Prostate gland (tissue), 2 donors: ENCODE measurements at regions not wholly inside any gene's neighbourhood (a gene's known extent, or its start where the extent isn't known, plus 50 kb on each side); places are given as distances from the start of the nearest gene placed in this dataset.

Experiments used
- DNase-seq: peaks from one replicate; pipeline ENCODE4 v3.0.0-alpha.2; 2019; ENCODE audit warnings: low spot score
- H3K27ac ChIP-seq, 2 donors: fragments of 200-600 bp; sonication (generic); 2 replicates each; pipeline ENCODE4 v1.5.1; 2017 to 2019
- H3K27me3 ChIP-seq: fragments of 200-600 bp; sonication (generic); replicated peaks from 2 replicates; pipeline ENCODE4 v1.5.1; 2019; ENCODE audit not compliant: insufficient read depth
- H3K36me3 ChIP-seq, 2 donors: fragments of 200-600 bp; sonication (generic); 1 replicate in 1 of 2; 2 replicates in 1 of 2; pipeline versions ENCODE4 v1.5.1 to v1.8.1; 2017 to 2019
- H3K4me1 ChIP-seq: fragments of 200-600 bp; sonication (generic); replicated peaks from 2 replicates; pipeline ENCODE4 v1.5.1; 2019
- H3K4me3 ChIP-seq, 2 donors: fragments of 200-600 bp; sonication (generic); 2 replicates each; pipeline ENCODE4 v1.5.1; 2017 to 2019
- H3K9me3 ChIP-seq: fragments of 200-600 bp; sonication (generic); 2 replicates; pipeline ENCODE4 v1.5.1; 2017
- POLR2A ChIP-seq: fragments of 450-650 bp; IDR thresholded peaks from one replicate; pipeline ENCODE4 v1.6.1; 2016; ENCODE audit warnings: antibody characterized with exemption, mild to moderate bottlenecking
- POLR2AphosphoS5 ChIP-seq: sonication (generic); formaldehyde crosslinking; IDR thresholded peaks from one replicate; pipeline ENCODE4 v1.6.1; 2017; ENCODE audit warnings: antibody characterized with exemption
- WGBS: methylation state at CpG from one replicate; pipeline ENCODE4 v1.1.5; 2018; 5-methylcytosine and 5-hydroxymethylcytosine counted together
- intact Hi-C: fragments of 100-400 bp; cut with DNase I; formaldehyde crosslinking; loops from one replicate; pipeline ENCODE4 v1.14.2; 2022
- TF ChIP-seq, protein P1 (sequence below), 4 experiments: fragments of 200-600 bp in 2 of 4; fragments of 450-650 bp in 2 of 4; sonication (generic) in 2 of 4; IDR thresholded peaks; 1 replicate in 3 of 4; 2 replicates in 1 of 4; pipeline ENCODE4 v1.5.1; 2016 to 2019; ENCODE audit warnings: antibody characterized with exemption in 4 of 4, mild to moderate bottlenecking in 2 of 4, moderate library complexity in 2 of 4

DNA sequence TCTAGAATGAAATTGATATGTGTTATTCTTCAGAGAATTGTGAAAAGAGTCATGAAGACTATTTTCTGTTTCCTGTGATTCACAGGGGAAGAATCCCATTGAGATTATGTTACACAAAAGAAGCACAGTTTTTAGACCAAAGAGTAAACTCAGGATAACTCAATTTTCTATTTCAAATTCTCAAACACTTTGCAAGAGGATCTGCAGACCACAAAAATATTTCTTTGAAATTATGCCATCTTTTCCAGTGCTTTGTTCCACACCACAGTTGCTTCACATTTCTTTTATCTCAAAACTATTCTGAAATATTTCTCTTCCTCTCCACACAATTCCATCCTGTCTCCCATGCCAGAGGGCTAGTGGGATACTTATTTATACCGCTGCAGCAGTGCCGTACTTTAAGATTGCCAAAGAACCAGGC lies 188.9 kb upstream of the FOXG1 start:
- no peaks in the 10 kb centered on the region for H3K36me3 ChIP-seq
- no peak for TF ChIP-seq POLR2A
- no peak for TF ChIP-seq POLR2AphosphoS5
- TF ChIP-seq, protein P1, sequence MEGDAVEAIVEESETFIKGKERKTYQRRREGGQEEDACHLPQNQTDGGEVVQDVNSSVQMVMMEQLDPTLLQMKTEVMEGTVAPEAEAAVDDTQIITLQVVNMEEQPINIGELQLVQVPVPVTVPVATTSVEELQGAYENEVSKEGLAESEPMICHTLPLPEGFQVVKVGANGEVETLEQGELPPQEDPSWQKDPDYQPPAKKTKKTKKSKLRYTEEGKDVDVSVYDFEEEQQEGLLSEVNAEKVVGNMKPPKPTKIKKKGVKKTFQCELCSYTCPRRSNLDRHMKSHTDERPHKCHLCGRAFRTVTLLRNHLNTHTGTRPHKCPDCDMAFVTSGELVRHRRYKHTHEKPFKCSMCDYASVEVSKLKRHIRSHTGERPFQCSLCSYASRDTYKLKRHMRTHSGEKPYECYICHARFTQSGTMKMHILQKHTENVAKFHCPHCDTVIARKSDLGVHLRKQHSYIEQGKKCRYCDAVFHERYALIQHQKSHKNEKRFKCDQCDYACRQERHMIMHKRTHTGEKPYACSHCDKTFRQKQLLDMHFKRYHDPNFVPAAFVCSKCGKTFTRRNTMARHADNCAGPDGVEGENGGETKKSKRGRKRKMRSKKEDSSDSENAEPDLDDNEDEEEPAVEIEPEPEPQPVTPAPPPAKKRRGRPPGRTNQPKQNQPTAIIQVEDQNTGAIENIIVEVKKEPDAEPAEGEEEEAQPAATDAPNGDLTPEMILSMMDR (IDR thresholded peaks at IDR 0.05): no peak
- intact Hi-C loops: no loop called here
- H3K27ac ChIP-seq: no peak overlapping the region
- 73% methylated on average over 2 of the region's 2 CpGs for WGBS
- H3K27me3 ChIP-seq: no peaks in the 10 kb centered on the region
- DNase-seq: no peak
- H3K4me3 ChIP-seq: no peak overlapping the region
- H3K4me1 ChIP-seq: no peaks in the 10 kb centered on the region
- H3K9me3 ChIP-seq: no peaks in the 10 kb centered on the region

- 81% methylated on average over 2 of the region's 2 CpGs for WGBS
- DNase-seq: no peak
- no peaks in the 10 kb centered on the region for H3K27me3 ChIP-seq
- no peaks in the 10 kb centered on the region for H3K9me3 ChIP-seq
- no peaks in the 10 kb centered on the region for H3K36me3 ChIP-seq
- H3K27ac ChIP-seq: no peak overlapping the region
- no peaks in the 10 kb centered on the region for H3K4me1 ChIP-seq
- intact Hi-C loops: no loop called here
- TF ChIP-seq POLR2A: no peak
- TF ChIP-seq, protein P1 (IDR thresholded peaks at IDR 0.05): no peak
- no peak overlapping the region for H3K4me3 ChIP-seq
Measured at GRCh38 chr14:28584951-28585350, 181.6 kb upstream of the FOXG1 start.

- TF ChIP-seq POLR2A (no peak), POLR2AphosphoS5 (no peak)
- TF ChIP-seq, protein P1 (IDR thresholded peaks at IDR 0.05): no peak
- no peaks in the 10 kb centered on the region for H3K4me1 ChIP-seq
- intact Hi-C loops: no loop called here
- no peaks in the 10 kb centered on the region for H3K9me3 ChIP-seq
- H3K27me3 ChIP-seq: no peaks in the 10 kb centered on the region
- no peaks in the 10 kb centered on the region for H3K36me3 ChIP-seq
- 51% methylated on average over 1 of the region's 1 CpG for WGBS
- H3K4me3 ChIP-seq: no peak overlapping the region
- no peak overlapping the region for H3K27ac ChIP-seq
- DNase-seq: no peak
Measured at GRCh38 chr14:28589792-28590191, 176.8 kb upstream of the FOXG1 start.

DNA sequence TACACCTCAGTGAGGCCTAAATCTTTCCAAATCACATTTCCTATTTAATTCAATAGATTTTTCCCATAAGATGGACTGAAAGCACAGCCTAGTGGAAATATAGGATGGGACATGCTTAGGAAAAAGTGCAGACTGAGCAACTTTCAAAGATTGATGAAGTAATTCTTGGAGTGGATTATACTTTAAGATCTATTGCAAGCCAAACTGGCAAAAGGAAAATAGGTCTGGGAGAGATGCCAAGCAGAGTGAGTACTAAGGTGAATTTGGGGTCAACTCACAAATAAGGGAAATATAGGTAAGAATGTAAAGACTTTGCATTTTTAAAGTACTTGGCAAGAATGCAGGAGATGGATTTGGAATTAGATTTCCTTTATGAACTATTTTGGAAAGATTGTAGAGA lies 170.2 kb upstream of the FOXG1 start:
- Histone ChIP-seq H3K9me3 (no peaks in the 10 kb centered on the region), H3K36me3 (no peaks in the 10 kb centered on the region), H3K27ac (no peak overlapping the region), H3K4me1 (no peaks in the 10 kb centered on the region), H3K27me3 (no peaks in the 10 kb centered on the region), H3K4me3 (no peak overlapping the region)
- no peak for DNase-seq
- TF ChIP-seq POLR2AphosphoS5 (no peak), POLR2A (no peak)
- TF ChIP-seq, protein P1 (IDR thresholded peaks at IDR 0.05): no peak
- intact Hi-C loops: no loop called here

DNA sequence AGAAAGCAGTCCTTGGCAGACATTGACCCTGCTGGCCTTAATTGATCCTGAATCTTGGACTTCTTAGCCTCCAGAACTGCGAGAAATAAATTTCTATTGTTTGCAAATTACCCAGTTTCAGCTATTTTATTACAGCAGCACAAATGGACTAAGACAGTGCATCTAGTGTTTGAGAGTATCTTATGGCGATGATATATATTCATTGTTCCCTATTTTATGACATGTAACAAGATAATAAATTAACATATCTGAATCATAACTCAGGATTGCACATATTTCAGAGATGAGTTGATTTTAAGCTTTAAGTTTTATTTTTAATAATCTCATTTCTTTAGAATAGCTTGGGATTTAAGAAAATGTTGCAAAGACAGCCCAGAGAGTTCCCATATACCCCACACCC lies 167.4 kb upstream of the FOXG1 start:
- Histone ChIP-seq H3K4me3 (no peak overlapping the region), H3K36me3 (no peaks in the 10 kb centered on the region), H3K9me3 (no peaks in the 10 kb centered on the region), H3K4me1 (no peaks in the 10 kb centered on the region), H3K27me3 (no peaks in the 10 kb centered on the region), H3K27ac (no peak overlapping the region)
- no peak for DNase-seq
- WGBS: 69% methylated on average over 2 of the region's 2 CpGs
- TF ChIP-seq, protein P1 (IDR thresholded peaks at IDR 0.05): no peak
- TF ChIP-seq POLR2A (no peak), POLR2AphosphoS5 (no peak)
- intact Hi-C loops: no loop called here
